Mesendoderm (in vitro differentiated cells): ENCODE measurements at regions not wholly inside any gene's neighbourhood (a gene's known extent, or its start where the extent isn't known, plus 50 kb on each side); places are given as distances from the start of the nearest gene placed in this dataset.

Source experiments
- DNase-seq: peaks from one replicate; pipeline ENCODE4 v3.0.0; 2013
- H2AK5ac ChIP-seq: 2 replicates; pipeline ENCODE4 v1.6.1; 2013; ENCODE audit warnings: low read length, inconsistent platforms
- H2BK120ac ChIP-seq: 2 replicates; pipeline ENCODE4 v1.6.1; 2013; ENCODE audit warnings: low read depth, mild to moderate bottlenecking, low read length, moderate library complexity, mixed read lengths
- H2BK15ac ChIP-seq: replicated peaks from 2 replicates; pipeline ENCODE4 v1.6.1; 2013; ENCODE audit warnings: low read depth, mild to moderate bottlenecking, moderate library complexity
- H2BK5ac ChIP-seq: 2 replicates; pipeline ENCODE4 v1.6.1; 2013; ENCODE audit warnings: low read length, inconsistent platforms
- H3K18ac ChIP-seq: 2 replicates; pipeline ENCODE4 v1.6.1; 2013; ENCODE audit warnings: mild to moderate bottlenecking, low read length, mixed read lengths
- H3K23ac ChIP-seq: one replicate; pipeline ENCODE4 v1.6.1; 2013; ENCODE audit warnings: low read length
- H3K27ac ChIP-seq: 2 replicates; pipeline ENCODE4 v1.5.1; 2013; ENCODE audit warnings: low read depth, mild to moderate bottlenecking, inconsistent platforms, low read length, moderate library complexity
- H3K27me3 ChIP-seq: 2 replicates; pipeline ENCODE4 v1.6.1; 2013; ENCODE audit warnings: low read length, control low read depth, mild to moderate bottlenecking, inconsistent platforms; ENCODE audit not compliant: insufficient read depth, poor library complexity
- H3K36me3 ChIP-seq: 2 replicates; pipeline ENCODE4 v1.6.1; 2013; ENCODE audit warnings: low read length, inconsistent platforms; ENCODE audit not compliant: control insufficient read depth, insufficient read depth
- H3K4ac ChIP-seq: one replicate; pipeline ENCODE4 v1.6.1; 2013; ENCODE audit warnings: low read depth, mild to moderate bottlenecking, low read length, moderate library complexity
- H3K4me1 ChIP-seq: 2 replicates; pipeline ENCODE4 v1.6.1; 2013; ENCODE audit warnings: low read depth, low read length, inconsistent platforms; ENCODE audit not compliant: control insufficient read depth
- H3K4me2 ChIP-seq: 2 replicates; pipeline ENCODE4 v1.6.1; 2013; ENCODE audit warnings: low read length
- H3K4me3 ChIP-seq: 2 replicates; pipeline ENCODE4 v1.5.1; 2013; ENCODE audit warnings: mild to moderate bottlenecking, low read length
- H3K56ac ChIP-seq: one replicate; pipeline ENCODE4 v1.6.1; 2013; ENCODE audit warnings: low read length
- H3K79me1 ChIP-seq: 2 replicates; pipeline ENCODE4 v1.6.1; 2013; ENCODE audit warnings: low read length, inconsistent platforms
- H3K79me2 ChIP-seq: 2 replicates; pipeline ENCODE4 v1.6.1; 2013; ENCODE audit warnings: mild to moderate bottlenecking, low read length; ENCODE audit not compliant: control insufficient read depth, insufficient read depth
- H3K9ac ChIP-seq: 2 replicates; pipeline ENCODE4 v1.6.1; 2013; ENCODE audit warnings: low read length, inconsistent platforms
- H4K5ac ChIP-seq: one replicate; pipeline ENCODE4 v1.6.1; 2013; ENCODE audit warnings: low read length
- H4K8ac ChIP-seq: one replicate; pipeline ENCODE4 v1.6.1; 2013; ENCODE audit warnings: low read depth, mild to moderate bottlenecking, control low read depth, low read length, moderate library complexity
- WGBS: extraction: QIAGEN DNeasy Blood & Tissue Kit; methylation state at CpG from one replicate; pipeline ENCODE4 v1.1.7; 2013; ENCODE audit warnings: low lambda C conversion rate, missing lambda C conversion rate; ENCODE audit not compliant: insufficient coverage; ENCODE audit errors: extremely low coverage; 5-methylcytosine and 5-hydroxymethylcytosine counted together

- H2BK15ac ChIP-seq = no peak overlapping the region
- H3K4me1 ChIP-seq = no peaks in the 10 kb centered on the region
- H4K8ac ChIP-seq = no peak overlapping the region
- no peaks in the 10 kb centered on the region for H3K27me3 ChIP-seq
- no peak overlapping the region for H3K18ac ChIP-seq
- no peak overlapping the region for H3K27ac ChIP-seq
- no peak overlapping the region for H4K5ac ChIP-seq
- H3K4me3 ChIP-seq = no peak overlapping the region
- no peak overlapping the region for H2AK5ac ChIP-seq
- H3K4me2 ChIP-seq = no peak overlapping the region
- WGBS = no CpG with 5 or more reads among the region's 3 CpGs
- no peak overlapping the region for H2BK120ac ChIP-seq
- H3K56ac ChIP-seq = no peak overlapping the region
- H3K79me1 ChIP-seq = no peaks in the 10 kb centered on the region
- no peak for DNase-seq
- no peak overlapping the region for H3K4ac ChIP-seq
- no peak overlapping the region for H2BK5ac ChIP-seq
- no peak overlapping the region for H3K9ac ChIP-seq
- H3K36me3 ChIP-seq = no peaks in the 10 kb centered on the region
- no peak overlapping the region for H3K23ac ChIP-seq
- no peaks in the 10 kb centered on the region for H3K79me2 ChIP-seq
Observed at GRCh38 chr11:28476049-28476448, 367.9 kb downstream of the METTL15 start.

GRCh38 chr11:28472904-28473303, 364.7 kb downstream of the METTL15 start:
- H3K4me1 ChIP-seq = no peaks in the 10 kb centered on the region
- H3K27me3 ChIP-seq = no peaks in the 10 kb centered on the region
- no peak overlapping the region for H3K27ac ChIP-seq
- H3K4ac ChIP-seq = no peak overlapping the region
- H3K4me2 ChIP-seq = no peak overlapping the region
- no peak overlapping the region for H3K4me3 ChIP-seq
- H3K36me3 ChIP-seq = no peaks in the 10 kb centered on the region
- H3K79me1 ChIP-seq = no peaks in the 10 kb centered on the region
- no peak overlapping the region for H4K5ac ChIP-seq
- no peak overlapping the region for H2BK120ac ChIP-seq
- no peak for DNase-seq
- no peak overlapping the region for H2BK5ac ChIP-seq
- H3K9ac ChIP-seq = no peak overlapping the region
- H3K56ac ChIP-seq = no peak overlapping the region
- no peaks in the 10 kb centered on the region for H3K79me2 ChIP-seq
- H3K18ac ChIP-seq = no peak overlapping the region
- no peak overlapping the region for H2BK15ac ChIP-seq
- no peak overlapping the region for H4K8ac ChIP-seq
- no peak overlapping the region for H3K23ac ChIP-seq
- no peak overlapping the region for H2AK5ac ChIP-seq

- Histone ChIP-seq H3K23ac (no peak overlapping the region), H3K27me3 (no peaks in the 10 kb centered on the region), H2AK5ac (no peak overlapping the region), H3K4me1 (no peaks in the 10 kb centered on the region), H3K18ac (no peak overlapping the region), H2BK5ac (no peak overlapping the region), H4K8ac (no peak overlapping the region), H3K4me2 (no peak overlapping the region), H3K4me3 (no peak overlapping the region), H3K4ac (no peak overlapping the region), H3K56ac (no peak overlapping the region), H3K27ac (no peak overlapping the region), H3K9ac (no peak overlapping the region), H3K36me3 (no peaks in the 10 kb centered on the region), H3K79me2 (no peaks in the 10 kb centered on the region), H2BK15ac (no peak overlapping the region), H4K5ac (no peak overlapping the region), H3K79me1 (no peaks in the 10 kb centered on the region), H2BK120ac (no peak overlapping the region)
- DNase-seq = no peak
Observed at GRCh38 chr11:28471537-28471936, 363.3 kb downstream of the METTL15 start.

GRCh38 chr11:28470180-28470579, 362.0 kb downstream of the METTL15 start:
- no peak overlapping the region for H4K5ac ChIP-seq
- H3K79me2 ChIP-seq = no peaks in the 10 kb centered on the region
- no peak overlapping the region for H4K8ac ChIP-seq
- no peak overlapping the region for H3K18ac ChIP-seq
- H3K4me1 ChIP-seq = no peaks in the 10 kb centered on the region
- H3K9ac ChIP-seq = no peak overlapping the region
- H2BK120ac ChIP-seq = no peak overlapping the region
- no peak overlapping the region for H2BK15ac ChIP-seq
- H3K79me1 ChIP-seq = no peaks in the 10 kb centered on the region
- no peak overlapping the region for H3K56ac ChIP-seq
- no peak overlapping the region for H3K4me2 ChIP-seq
- H3K4ac ChIP-seq = no peak overlapping the region
- no peak overlapping the region for H2AK5ac ChIP-seq
- no peak overlapping the region for H3K4me3 ChIP-seq
- no peak overlapping the region for H3K23ac ChIP-seq
- WGBS = no CpG with 5 or more reads among the region's 2 CpGs
- H3K27ac ChIP-seq = no peak overlapping the region
- H3K27me3 ChIP-seq = no peaks in the 10 kb centered on the region
- no peaks in the 10 kb centered on the region for H3K36me3 ChIP-seq
- H2BK5ac ChIP-seq = no peak overlapping the region
- no peak for DNase-seq

GRCh38 chr11:28466506-28466905, 358.3 kb downstream of the METTL15 start:
- H4K8ac ChIP-seq = no peak overlapping the region
- no peak for DNase-seq
- no peaks in the 10 kb centered on the region for H3K36me3 ChIP-seq
- no peak overlapping the region for H2AK5ac ChIP-seq
- H3K56ac ChIP-seq = no peak overlapping the region
- H2BK15ac ChIP-seq = no peak overlapping the region
- H3K79me2 ChIP-seq = no peaks in the 10 kb centered on the region
- H3K9ac ChIP-seq = no peak overlapping the region
- no CpG with 5 or more reads among the region's 7 CpGs for WGBS
- H3K18ac ChIP-seq = no peak overlapping the region
- H3K79me1 ChIP-seq = no peaks in the 10 kb centered on the region
- H3K27ac ChIP-seq = no peak overlapping the region
- no peak overlapping the region for H2BK5ac ChIP-seq
- H3K4me2 ChIP-seq = no peak overlapping the region
- no peak overlapping the region for H2BK120ac ChIP-seq
- H3K4me1 ChIP-seq = no peaks in the 10 kb centered on the region
- H3K4ac ChIP-seq = no peak overlapping the region
- H3K27me3 ChIP-seq = no peaks in the 10 kb centered on the region
- no peak overlapping the region for H4K5ac ChIP-seq
- no peak overlapping the region for H3K23ac ChIP-seq
- H3K4me3 ChIP-seq = no peak overlapping the region

- no peak overlapping the region for H2BK5ac ChIP-seq
- no peak overlapping the region for H2AK5ac ChIP-seq
- H4K8ac ChIP-seq = no peak overlapping the region
- no peak overlapping the region for H3K4ac ChIP-seq
- H3K79me2 ChIP-seq = no peaks in the 10 kb centered on the region
- no peak overlapping the region for H3K9ac ChIP-seq
- H3K27me3 ChIP-seq = no peaks in the 10 kb centered on the region
- H3K79me1 ChIP-seq = no peaks in the 10 kb centered on the region
- H2BK15ac ChIP-seq = no peak overlapping the region
- no peak overlapping the region for H3K4me3 ChIP-seq
- H3K18ac ChIP-seq = no peak overlapping the region
- no peak overlapping the region for H3K56ac ChIP-seq
- no CpG with 5 or more reads among the region's 1 CpG for WGBS
- H4K5ac ChIP-seq = no peak overlapping the region
- DNase-seq = no peak
- H3K27ac ChIP-seq = no peak overlapping the region
- H3K4me1 ChIP-seq = no peaks in the 10 kb centered on the region
- H3K36me3 ChIP-seq = no peaks in the 10 kb centered on the region
- no peak overlapping the region for H3K4me2 ChIP-seq
- no peak overlapping the region for H3K23ac ChIP-seq
- H2BK120ac ChIP-seq = no peak overlapping the region
Observed at GRCh38 chr11:28464252-28464867, 356.2 kb downstream of the METTL15 start.
